Left forelimb (tissue), 1 donor: ENCODE measurements at regions not wholly inside any gene's neighbourhood (a gene's known extent, or its start where the extent isn't known, plus 50 kb on each side); places are given as distances from the start of the nearest gene placed in this dataset.

Source experiments
- DNase-seq: peaks from one replicate; pipeline ENCODE4 v3.0.0-alpha.2; 2018; ENCODE audit warnings: low spot score

- DNase-seq = no peak
Measured at GRCh38 chr18:77444385-77444784, 194.7 kb downstream of the GALR1 start.

GRCh38 chr18:77448046-77448445 lies 198.4 kb downstream of the GALR1 start:
- DNase-seq = no peak

- DNase-seq = no peak
Measured at GRCh38 chr18:77455004-77455403, 205.4 kb downstream of the GALR1 start.

- no peak for DNase-seq
Measured at GRCh38 chr18:77457681-77458080, 208.0 kb downstream of the GALR1 start.

GRCh38 chr18:77461062-77461688 lies 211.5 kb downstream of the GALR1 start:
- DNase-seq = no peak

- no peak for DNase-seq
Measured at GRCh38 chr18:77464917-77465316, 215.3 kb downstream of the GALR1 start.

- no peak for DNase-seq
Measured at GRCh38 chr18:77466890-77467289, 217.2 kb downstream of the GALR1 start.

- DNase-seq = no peak
Measured at GRCh38 chr18:77469131-77469530, 219.5 kb downstream of the GALR1 start.

GRCh38 chr18:77470569-77471413 lies 221.1 kb downstream of the GALR1 start:
- DNase-seq = no peak

- DNase-seq = no peak
Measured at GRCh38 chr18:77472509-77472908, 222.9 kb downstream of the GALR1 start.

- no peak for DNase-seq
Measured at GRCh38 chr18:77478646-77479442, 229.2 kb downstream of the GALR1 start.

- DNase-seq = no peak
Measured at GRCh38 chr18:77481541-77481940, 231.9 kb downstream of the GALR1 start.

GRCh38 chr18:77482190-77483085 lies 232.8 kb downstream of the GALR1 start:
- no peak for DNase-seq

- no peak for DNase-seq
Measured at GRCh38 chr18:77486985-77487384, 237.3 kb downstream of the GALR1 start.

GRCh38 chr18:77487951-77488740 lies 238.5 kb downstream of the GALR1 start:
- DNase-seq = no peak

GRCh38 chr18:77495079-77495478 lies 245.4 kb downstream of the GALR1 start:
- no peak for DNase-seq

GRCh38 chr18:77495982-77496690 lies 246.5 kb downstream of the GALR1 start:
- DNase-seq = no peak

GRCh38 chr18:77501266-77501665 lies 251.6 kb downstream of the GALR1 start:
- DNase-seq = no peak

- no peak for DNase-seq
Measured at GRCh38 chr18:77505499-77505898, 255.9 kb downstream of the GALR1 start.

GRCh38 chr18:77512152-77512551 lies 262.5 kb downstream of the GALR1 start:
- DNase-seq = no peak
